ENCODE measurements at regions not wholly inside any gene's neighbourhood (a gene's known extent, or its start where the extent isn't known, plus 50 kb on each side); places are given as distances from the start of the nearest gene placed in this dataset.

DNA sequence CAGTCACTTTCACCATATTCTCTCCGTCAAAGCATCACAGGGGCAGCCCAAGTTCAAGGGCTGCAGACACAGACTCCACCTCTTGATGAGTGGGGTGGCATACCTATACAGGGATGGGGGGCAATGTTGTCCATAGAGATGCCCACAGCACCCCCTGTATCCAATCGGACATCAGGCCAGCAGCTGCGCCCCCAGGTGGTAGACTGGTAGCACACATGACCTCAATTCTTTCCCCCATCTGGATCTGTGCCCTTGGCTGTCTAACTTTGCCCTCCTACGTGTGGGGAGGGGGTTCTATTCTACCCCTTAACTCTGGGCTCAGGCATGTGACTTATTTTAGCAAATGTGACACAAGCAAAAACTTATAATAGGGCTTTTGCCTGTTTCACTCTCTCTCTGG is 84.0 kb upstream of the SLC25A48 start:
- intact Hi-C loops (cut with DNase I), result no loop called here
- TF ChIP-seq, protein P1, sequence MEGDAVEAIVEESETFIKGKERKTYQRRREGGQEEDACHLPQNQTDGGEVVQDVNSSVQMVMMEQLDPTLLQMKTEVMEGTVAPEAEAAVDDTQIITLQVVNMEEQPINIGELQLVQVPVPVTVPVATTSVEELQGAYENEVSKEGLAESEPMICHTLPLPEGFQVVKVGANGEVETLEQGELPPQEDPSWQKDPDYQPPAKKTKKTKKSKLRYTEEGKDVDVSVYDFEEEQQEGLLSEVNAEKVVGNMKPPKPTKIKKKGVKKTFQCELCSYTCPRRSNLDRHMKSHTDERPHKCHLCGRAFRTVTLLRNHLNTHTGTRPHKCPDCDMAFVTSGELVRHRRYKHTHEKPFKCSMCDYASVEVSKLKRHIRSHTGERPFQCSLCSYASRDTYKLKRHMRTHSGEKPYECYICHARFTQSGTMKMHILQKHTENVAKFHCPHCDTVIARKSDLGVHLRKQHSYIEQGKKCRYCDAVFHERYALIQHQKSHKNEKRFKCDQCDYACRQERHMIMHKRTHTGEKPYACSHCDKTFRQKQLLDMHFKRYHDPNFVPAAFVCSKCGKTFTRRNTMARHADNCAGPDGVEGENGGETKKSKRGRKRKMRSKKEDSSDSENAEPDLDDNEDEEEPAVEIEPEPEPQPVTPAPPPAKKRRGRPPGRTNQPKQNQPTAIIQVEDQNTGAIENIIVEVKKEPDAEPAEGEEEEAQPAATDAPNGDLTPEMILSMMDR (IDR thresholded peaks at IDR 0.05; ENCODE audit: borderline replicate concordance, extremely low read depth, insufficient read depth), result no peak
- H3K9ac ChIP-seq (ENCODE audit: low read length in 3 of 3), result no peak overlapping the region
- H3K27ac ChIP-seq (ENCODE audit: low read depth in 2 of 2, low read length in 2 of 2), result no peak overlapping the region
- no peak overlapping the region for H3K4me3 ChIP-seq (ENCODE audit: low read length in 3 of 3)
- H3K36me3 ChIP-seq (ENCODE audit: control insufficient read depth in 2 of 3, insufficient read depth in 3 of 3, low read length in 3 of 3), result no peaks in the 10 kb centered on the region
- FAIRE-seq (no peak), DNase-seq (no peak)
- H3K4me1 ChIP-seq (ENCODE audit: control insufficient read depth in 2 of 3, insufficient read depth in 2 of 3, low read depth in 1 of 3, low read length in 3 of 3), result no peaks in the 10 kb centered on the region
- H3K9me3 ChIP-seq (ENCODE audit: control insufficient read depth in 2 of 3, insufficient read depth in 1 of 3, low read length in 3 of 3), result no peaks in the 10 kb centered on the region
- H3K27me3 ChIP-seq (ENCODE audit: control insufficient read depth, insufficient read depth, low read length), result no peaks in the 10 kb centered on the region

- Histone ChIP-seq H3K4me1 (ENCODE audit: control insufficient read depth in 2 of 3, insufficient read depth in 2 of 3, low read depth in 1 of 3, low read length in 3 of 3) (no peaks in the 10 kb centered on the region), H3K27me3 (ENCODE audit: control insufficient read depth, insufficient read depth, low read length) (no peaks in the 10 kb centered on the region), H3K27ac (ENCODE audit: low read depth in 2 of 2, low read length in 2 of 2) (no peak overlapping the region), H3K9me3 (ENCODE audit: control insufficient read depth in 2 of 3, insufficient read depth in 1 of 3, low read length in 3 of 3) (no peaks in the 10 kb centered on the region), H3K4me3 (ENCODE audit: low read length in 3 of 3) (no peak overlapping the region), H3K9ac (ENCODE audit: low read length in 3 of 3) (no peak overlapping the region), H3K36me3 (ENCODE audit: control insufficient read depth in 2 of 3, insufficient read depth in 3 of 3, low read length in 3 of 3) (no peaks in the 10 kb centered on the region)
- intact Hi-C loops (cut with DNase I), result no loop called here
- DNase-seq, result no peak
- TF ChIP-seq, protein P1 (IDR thresholded peaks at IDR 0.05; ENCODE audit: borderline replicate concordance, extremely low read depth, insufficient read depth), result no peak
- no peak for FAIRE-seq
Measured at GRCh38 chr5:135747824-135748223, 86.6 kb upstream of the SLC25A48 start.

DNA sequence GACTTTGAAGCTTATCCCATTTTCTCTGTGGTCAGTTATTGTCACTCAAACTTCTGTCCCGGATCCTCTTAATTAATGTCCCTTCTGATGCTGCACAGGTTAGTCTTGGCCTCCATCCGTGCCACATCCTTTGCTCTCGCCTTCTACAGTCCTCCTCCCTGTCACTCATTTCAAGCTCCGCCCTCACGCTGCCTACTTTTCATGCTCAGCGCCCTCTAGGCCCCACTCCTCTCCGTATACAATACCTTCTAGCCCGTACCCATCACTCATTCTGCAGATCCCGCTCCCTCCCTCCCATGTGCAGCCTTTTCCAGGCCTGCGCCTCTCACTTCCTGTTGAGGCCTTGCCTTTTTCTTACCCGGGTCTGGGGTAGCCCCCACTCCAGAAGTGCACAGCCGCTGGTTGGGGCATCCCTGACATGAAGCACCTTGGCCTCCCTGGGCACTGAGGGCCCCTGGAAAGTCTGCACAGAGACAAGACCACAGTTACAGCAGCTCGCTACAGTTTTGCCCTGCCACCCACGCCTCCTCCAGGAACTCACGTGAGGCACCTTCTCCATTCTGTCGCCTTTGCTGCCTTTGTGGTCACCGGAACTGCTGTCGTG is 88.5 kb upstream of the SLC25A48 start:
- no peaks in the 10 kb centered on the region for H3K36me3 ChIP-seq (ENCODE audit: control insufficient read depth in 2 of 3, insufficient read depth in 3 of 3, low read length in 3 of 3)
- H3K9me3 ChIP-seq (ENCODE audit: control insufficient read depth in 2 of 3, insufficient read depth in 1 of 3, low read length in 3 of 3), result no peaks in the 10 kb centered on the region
- TF ChIP-seq, protein P1 (IDR thresholded peaks at IDR 0.05; ENCODE audit: borderline replicate concordance, extremely low read depth, insufficient read depth), result no peak
- no peaks in the 10 kb centered on the region for H3K27me3 ChIP-seq (ENCODE audit: control insufficient read depth, insufficient read depth, low read length)
- H3K4me1 ChIP-seq (ENCODE audit: control insufficient read depth in 2 of 3, insufficient read depth in 2 of 3, low read depth in 1 of 3, low read length in 3 of 3), result no peaks in the 10 kb centered on the region
- H3K9ac ChIP-seq (ENCODE audit: low read length in 3 of 3), result no peak overlapping the region
- FAIRE-seq, result no peak
- H3K27ac ChIP-seq (ENCODE audit: low read depth in 2 of 2, low read length in 2 of 2), result no peak overlapping the region
- intact Hi-C loops (cut with DNase I), result no loop called here
- no peak for DNase-seq
- no peak overlapping the region for H3K4me3 ChIP-seq (ENCODE audit: low read length in 3 of 3)

Measured in kidney (tissue), 13 donors.